HEK293T (cell line): ENCODE measurements at regions not wholly inside any gene's neighbourhood (a gene's known extent, or its start where the extent isn't known, plus 50 kb on each side); places are given as distances from the start of the nearest gene placed in this dataset.

ENCODE experiments used
- ARNT ChIP-seq: fragments of 450-650 bp; IDR thresholded peaks from 2 replicates; pipeline ENCODE4 v1.6.1; 2017; ENCODE audit warnings: mild to moderate bottlenecking
- BHLHE40 ChIP-seq: fragments of 450-650 bp; IDR thresholded peaks from 2 replicates; pipeline ENCODE4 v1.6.1; 2016; ENCODE audit warnings: mild to moderate bottlenecking, moderate library complexity, borderline replicate concordance
- ELF4 ChIP-seq: fragments of 450-650 bp; IDR thresholded peaks from 2 replicates; pipeline ENCODE4 v1.6.1; 2017; ENCODE audit warnings: antibody characterized with exemption
- FOXA1 ChIP-seq: fragments of 450-650 bp; IDR thresholded peaks from 2 replicates; pipeline ENCODE4 v1.6.1; 2016; ENCODE audit warnings: mild to moderate bottlenecking
- FOXK2 ChIP-seq: fragments of 450-650 bp; IDR thresholded peaks from 2 replicates; pipeline ENCODE4 v1.6.1; 2016; ENCODE audit warnings: mild to moderate bottlenecking
- FOXM1 ChIP-seq: fragments of 450-650 bp; IDR thresholded peaks from 2 replicates; pipeline ENCODE4 v1.6.1; 2017; ENCODE audit warnings: mild to moderate bottlenecking, borderline replicate concordance
- L3MBTL2 ChIP-seq: fragments of 450-650 bp; conservative IDR thresholded peaks from 2 replicates; pipeline ENCODE4 v1.6.1; 2016; ENCODE audit warnings: mild to moderate bottlenecking
- LEF1 ChIP-seq: fragments of 450-650 bp; IDR thresholded peaks from 2 replicates; pipeline ENCODE4 v1.6.1; 2017; ENCODE audit warnings: mild to moderate bottlenecking, borderline replicate concordance
- NFRKB ChIP-seq: fragments of 450-650 bp; IDR thresholded peaks from 2 replicates; pipeline ENCODE4 v1.6.1; 2016; ENCODE audit warnings: mild to moderate bottlenecking, moderate library complexity
- SP1 ChIP-seq: fragments of 450-650 bp; IDR thresholded peaks from 2 replicates; pipeline ENCODE4 v1.6.1; 2017
- SUZ12 ChIP-seq: fragments of 450-650 bp; IDR thresholded peaks from 2 replicates; pipeline ENCODE4 v1.6.1; 2016; ENCODE audit warnings: mild to moderate bottlenecking
- TARDBP ChIP-seq: fragments of 450-650 bp; IDR thresholded peaks from 2 replicates; pipeline ENCODE4 v1.6.1; 2016
- ZNF384 ChIP-seq: fragments of 450-650 bp; IDR thresholded peaks from 2 replicates; pipeline ENCODE4 v1.6.1; 2016
- TF ChIP-seq, protein P1 (sequence below): fragments of 450-650 bp; IDR thresholded peaks from 2 replicates; pipeline ENCODE4 v1.6.1; 2016

DNA sequence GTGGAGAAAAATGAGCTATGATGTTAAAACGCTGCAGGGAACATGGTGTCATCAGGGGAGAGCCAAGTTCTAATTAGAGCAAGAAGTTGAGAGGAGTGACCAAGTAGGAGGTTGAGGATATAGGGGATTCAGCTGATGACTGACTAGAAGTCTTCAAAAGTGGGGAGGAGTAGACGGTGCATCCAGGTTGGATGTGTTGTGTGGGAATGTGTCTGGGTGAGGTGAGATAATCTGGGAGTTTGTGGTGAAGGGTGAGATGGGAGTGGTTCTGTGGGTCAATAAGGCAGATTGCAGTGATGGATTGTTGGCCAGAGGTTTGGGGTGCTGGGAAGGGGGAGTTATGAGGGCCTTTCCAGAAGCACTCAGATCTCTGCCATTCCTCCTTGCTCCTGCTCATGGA is 72.0 kb upstream of the IRF2BP2 start:
- TF ChIP-seq FOXK2: no peak
- TF ChIP-seq ZNF384: no peak
- no peak for TF ChIP-seq SP1
- TF ChIP-seq, protein P1, sequence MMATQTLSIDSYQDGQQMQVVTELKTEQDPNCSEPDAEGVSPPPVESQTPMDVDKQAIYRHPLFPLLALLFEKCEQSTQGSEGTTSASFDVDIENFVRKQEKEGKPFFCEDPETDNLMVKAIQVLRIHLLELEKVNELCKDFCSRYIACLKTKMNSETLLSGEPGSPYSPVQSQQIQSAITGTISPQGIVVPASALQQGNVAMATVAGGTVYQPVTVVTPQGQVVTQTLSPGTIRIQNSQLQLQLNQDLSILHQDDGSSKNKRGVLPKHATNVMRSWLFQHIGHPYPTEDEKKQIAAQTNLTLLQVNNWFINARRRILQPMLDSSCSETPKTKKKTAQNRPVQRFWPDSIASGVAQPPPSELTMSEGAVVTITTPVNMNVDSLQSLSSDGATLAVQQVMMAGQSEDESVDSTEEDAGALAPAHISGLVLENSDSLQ: no peak
- TF ChIP-seq LEF1: no peak
- no peak for TF ChIP-seq FOXA1
- TF ChIP-seq BHLHE40: no peak
- TF ChIP-seq TARDBP: no peak
- no peak for TF ChIP-seq ELF4
- TF ChIP-seq SUZ12: no peak
- TF ChIP-seq NFRKB: no peak
- TF ChIP-seq FOXM1: no peak
- TF ChIP-seq L3MBTL2: no peak
- TF ChIP-seq ARNT: no peak
